Adrenal gland (tissue), 9 donors: ENCODE measurements at regions not wholly inside any gene's neighbourhood (a gene's known extent, or its start where the extent isn't known, plus 50 kb on each side); places are given as distances from the start of the nearest gene placed in this dataset.

ENCODE experiments used
- DNase-seq, 7 donors: peaks; one replicate each; pipeline ENCODE4 v3.0.0-alpha.2; 2019 to 2020
- H3K27ac ChIP-seq, 5 donors: fragments of 200-600 bp; sonication (generic) in 4 of 5; 1 replicate in 3 of 5; 2 replicates in 2 of 5; pipeline versions ENCODE4 v1.5.1 to v1.8.0; 2016 to 2020; ENCODE audit warnings: mild to moderate bottlenecking in 1 of 5
- H3K27me3 ChIP-seq: fragments of 200-600 bp; 2 replicates; pipeline ENCODE4 v1.8.0; 2021
- H3K36me3 ChIP-seq, 2 donors: fragments of 200-600 bp; replicated peaks in 1 of 2; 1 replicate in 1 of 2; 2 replicates in 1 of 2; pipeline versions ENCODE4 v1.5.1 to v1.8.0; 2018 to 2022
- H3K4me1 ChIP-seq, 2 donors: fragments of 200-600 bp; replicated peaks in 1 of 2; 1 replicate in 1 of 2; 2 replicates in 1 of 2; pipeline versions ENCODE4 v1.5.1 to v1.8.0; 2018 to 2021
- H3K4me3 ChIP-seq, 4 donors: fragments of 200-600 bp; sonication (generic) in 3 of 4; one replicate each; pipeline ENCODE4 v1.5.1; 2016 to 2018
- H3K9me3 ChIP-seq, 3 donors: fragments of 200-600 bp; sonication (generic) in 1 of 3; replicated peaks in 1 of 3; 1 replicate in 2 of 3; 2 replicates in 1 of 3; pipeline versions ENCODE4 v1.5.1 to v1.8.0; 2016 to 2021
- CTCF ChIP-seq, 6 experiments: fragments of 450-650 bp in 4 of 6; fragments of 200-600 bp in 2 of 6; sonication (generic) in 1 of 6; IDR thresholded peaks; 1 replicate in 5 of 6; 2 replicates in 1 of 6; pipeline versions ENCODE4 v1.5.1 to v1.8.0; 2016 to 2021; ENCODE audit warnings: antibody characterized with exemption in 6 of 6, mild to moderate bottlenecking in 2 of 6, moderate library complexity in 1 of 6
- POLR2A ChIP-seq, 2 donors: fragments of 450-650 bp; IDR thresholded peaks; one replicate each; pipeline ENCODE4 v1.6.1; 2017; ENCODE audit warnings: antibody characterized with exemption in 2 of 2, mild to moderate bottlenecking in 2 of 2, moderate library complexity in 1 of 2
- WGBS, 4 donors: extraction: QIAGEN DNeasy Blood & Tissue Kit in 2 of 4; methylation state at CpG; one replicate each; pipeline versions ENCODE4 v1.1.5 to v1.1.7; 2013 to 2017; 5-methylcytosine and 5-hydroxymethylcytosine counted together
- intact Hi-C, 2 donors: fragments of 100-400 bp; cut with DNase I; formaldehyde crosslinking; loops; one replicate each; pipeline versions ENCODE4 v1.14.1 to v1.15.0; 2022 to 2023
- donor health status: healthy with polysubstance abuse.
- donor health status: Bipolar disorder and iron deficiency.
- donor health status: DM: yes; HTN: yes; CAD: no.
- donor health status: DM: no; HTN: no; CAD: no.
- donor health status: DM: no; HTN: no; CAD: no.

GRCh38 chr7:17560966-17561365 lies 262.5 kb downstream of the AHR start:
- no peak for TF ChIP-seq CTCF (IDR thresholded peaks at IDR 0.05)
- TF ChIP-seq POLR2A (IDR thresholded peaks at IDR 0.05) = no peak
- 88 to 96% (median 92%) methylated on average over 2 of the region's 2 CpGs for WGBS, 4 donors

DNA sequence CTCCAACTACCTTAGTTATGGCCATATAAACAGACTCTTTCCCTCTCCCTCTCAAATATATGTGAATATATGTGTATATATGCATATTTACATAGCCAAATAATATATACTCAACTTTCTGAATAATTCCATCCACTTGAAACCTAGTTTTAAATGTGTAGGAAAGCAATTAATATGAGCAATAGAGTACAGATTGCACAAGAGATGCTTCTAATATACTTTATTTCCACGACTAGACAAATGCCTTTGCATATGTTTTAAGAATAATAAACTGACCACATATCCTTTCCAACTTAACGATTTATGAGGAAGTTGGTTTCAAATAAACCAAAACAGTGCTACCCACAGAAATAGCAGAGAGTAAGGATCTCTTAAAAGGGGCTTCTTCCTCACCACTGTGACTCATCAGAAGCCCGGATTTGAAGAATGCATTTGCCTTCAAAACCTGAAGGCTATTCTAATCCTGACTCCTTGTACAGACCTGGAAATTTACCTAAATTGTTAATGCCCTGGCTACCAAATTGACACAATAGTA lies 266.3 kb downstream of the AHR start:
- H3K36me3 ChIP-seq = no peaks in the 10 kb centered on the region
- intact Hi-C loops = no loop called here
- no peaks in the 10 kb centered on the region for H3K9me3 ChIP-seq
- H3K4me3 ChIP-seq = no peak overlapping the region
- no peak for DNase-seq
- TF ChIP-seq CTCF (IDR thresholded peaks at IDR 0.05) (no peak), POLR2A (IDR thresholded peaks at IDR 0.05) (no peak)
- no peaks in the 10 kb centered on the region for H3K4me1 ChIP-seq
- no peaks in the 10 kb centered on the region for H3K27me3 ChIP-seq
- no peak overlapping the region for H3K27ac ChIP-seq
- WGBS, 4 donors = 30 to 42% (median 33%) methylated on average over 3 of the region's 3 CpGs

More at GRCh38 chr7:17560966-17561365, 262.5 kb downstream of the AHR start:
- no peak for DNase-seq
- Histone ChIP-seq H3K4me3 (no peak overlapping the region), H3K36me3 (no peaks in the 10 kb centered on the region), H3K9me3 (no peaks in the 10 kb centered on the region), H3K27me3 (no peaks in the 10 kb centered on the region), H3K4me1 (peaks cover 12 to 23% of the 10 kb centered on the region in 2 donors), H3K27ac (no peak overlapping the region)
- intact Hi-C loops = no loop called here

GRCh38 chr7:17580141-17580540 lies 281.7 kb downstream of the AHR start:
- Histone ChIP-seq H3K27ac (no peak overlapping the region), H3K4me3 (no peak overlapping the region), H3K9me3 (no peaks in the 10 kb centered on the region), H3K27me3 (no peaks in the 10 kb centered on the region), H3K4me1 (no peaks in the 10 kb centered on the region), H3K36me3 (no peaks in the 10 kb centered on the region)
- intact Hi-C loops = no loop called here
- 57 to 65% (median 63%) methylated on average over 3 of the region's 3 CpGs for WGBS, 4 donors
- TF ChIP-seq POLR2A (IDR thresholded peaks at IDR 0.05) = no peak
- TF ChIP-seq CTCF (IDR thresholded peaks at IDR 0.05) = no peak
- DNase-seq = peak in 4 of 7 donors; percentile 14 to 41 (median 19)

- intact Hi-C loops = no loop called here
- Histone ChIP-seq H3K27me3 (no peaks in the 10 kb centered on the region), H3K27ac (no peak overlapping the region), H3K4me1 (no peaks in the 10 kb centered on the region), H3K36me3 (no peaks in the 10 kb centered on the region), H3K9me3 (no peaks in the 10 kb centered on the region), H3K4me3 (no peak overlapping the region)
- TF ChIP-seq CTCF (IDR thresholded peaks at IDR 0.05) (no peak), POLR2A (IDR thresholded peaks at IDR 0.05) (no peak)
- 71 to 85% (median 80%) methylated on average over 1 of the region's 1 CpG for WGBS, 4 donors
- DNase-seq = no peak
These were observed 282.4 kb downstream of the AHR start for GRCh38 chr7:17580856-17581255.
